ENCODE measurements at regions not wholly inside any gene's neighbourhood (a gene's known extent, or its start where the extent isn't known, plus 50 kb on each side); places are given as distances from the start of the nearest gene placed in this dataset.

- no TSS peak for BruUV-seq (replicated peaks)
- H2BK15ac ChIP-seq (ENCODE audit: low read depth, low read length), result peak overlapping the region; percentile 9; the same call in 2 of the 3 replicates
- no peaks in the 10 kb centered on the region; the same call in 1 of the 2 replicates for H4K20me1 ChIP-seq (ENCODE audit: insufficient read depth, low read length)
- DNase-seq, result no peak
- ChIA-PET POLR2A (ENCODE audit: unreplicated experiment) (no interaction called here), CTCF (interaction anchor here (1.2 to 1.8 kb wide), 3 partner anchors 10 to 34 kb away, joined by 3 to 7 read pairs (median 6); no protein-coding TSS in a partner anchor)
- H2AK9ac ChIP-seq (replicated peaks; ENCODE audit: low read depth, low read length, poor library complexity), result no peak overlapping the region
- peak overlapping the region; percentile 11; the same call in 1 of the 2 replicates for H3K56ac ChIP-seq (ENCODE audit: extremely low read depth, insufficient read depth, low read length)
- peak overlapping the region; percentile 27 for H4K91ac ChIP-seq (ENCODE audit: insufficient read depth, low read depth, low read length)
- no peak for ATAC-seq (ENCODE audit: low read depth)
- H2AK5ac ChIP-seq (ENCODE audit: low read depth, low read length), result peak overlapping the region; percentile 10; the same call in 1 of the 2 replicates
- peaks cover 3% of the 10 kb centered on the region for H3K9me1 ChIP-seq (ENCODE audit: insufficient read depth, low read length)
- H3K27me3 ChIP-seq (ENCODE audit: control insufficient read depth, insufficient read depth, low read length), result no peaks in the 10 kb centered on the region
- peaks cover 16% of the 10 kb centered on the region for H3K4me1 ChIP-seq (ENCODE audit: control insufficient read depth, insufficient read depth, low read length)
- peak overlapping the region; percentile 58 for H2BK120ac ChIP-seq (ENCODE audit: low read depth, low read length)
- H3K23ac ChIP-seq (ENCODE audit: low read depth, low read length), result peak overlapping the region; percentile 34; the same call in 1 of the 2 replicates
- no peak overlapping the region for H4K5ac ChIP-seq (ENCODE audit: low read depth, low read length)
- H2BK20ac ChIP-seq (ENCODE audit: low read depth, low read length), result peak overlapping the region; percentile 68
- peak overlapping the region; percentile 39 for H3K27ac ChIP-seq (ENCODE audit: insufficient read depth, low read length)
- dilution Hi-C loops (cut with HindIII; ENCODE audit: low sequenced_read_pairs, unreplicated experiment), result no loop called here
- peak overlapping the region; percentile 11 to 45; a peak in 3 of 4 replicates for H4K8ac ChIP-seq (ENCODE audit: low read depth in 2 of 2, low read length in 2 of 2)
- no CpG with 5 or more reads among the region's 3 CpGs for WGBS, 2 experiments (ENCODE audit: extremely low coverage in 2 of 2, insufficient read length in 1 of 2)
- no peak overlapping the region for H3K9ac ChIP-seq (ENCODE audit: low read depth, low read length)
- in situ Hi-C loops (cut with MboI; ENCODE audit: low sequenced_read_pairs), result no loop called here
- H3K14ac ChIP-seq (replicated peaks; ENCODE audit: low read depth, low read length), result peak overlapping the region; percentile 15; the same call in 1 of the 2 replicates
- H3K4ac ChIP-seq (ENCODE audit: low read depth, low read length), result peak overlapping the region; percentile 53; the same call in 1 of the 2 replicates
- intact Hi-C loops (cut with micrococcal nuclease), result no loop called here
- H3K18ac ChIP-seq (ENCODE audit: low read depth, low read length), result peak overlapping the region; percentile 42; the same call in 1 of the 2 replicates
- no peak overlapping the region for H3K4me3 ChIP-seq (ENCODE audit: insufficient read depth, low read depth, low read length)
- no peak overlapping the region for H2AFZ ChIP-seq (replicated peaks; ENCODE audit: low read length, poor library complexity)
- H3K9me3 ChIP-seq (ENCODE audit: control insufficient read depth, insufficient read depth, low read length), result no peaks in the 10 kb centered on the region
- peak overlapping the region; percentile 71 for H2BK5ac ChIP-seq (ENCODE audit: low read depth, low read length, poor library complexity, severe bottlenecking)
- no peaks in the 10 kb centered on the region for H3K36me3 ChIP-seq (ENCODE audit: control insufficient read depth, insufficient read depth, low read length)
- no peak for TF ChIP-seq MAFK (IDR thresholded peaks at IDR 0.05; ENCODE audit: low read depth, low read length)
- no peak for TF ChIP-seq MAZ (IDR thresholded peaks at IDR 0.05; ENCODE audit: borderline replicate concordance, low read depth, low read length)
- TF ChIP-seq CHD1 (IDR thresholded peaks at IDR 0.05; ENCODE audit: low read depth, low read length), result no peak
- TF ChIP-seq POLR2A (IDR thresholded peaks at IDR 0.05; ENCODE audit: low read depth, low read length), result no peak
- TF ChIP-seq RCOR1 (IDR thresholded peaks at IDR 0.05; ENCODE audit: insufficient replicate concordance, low read length), result no peak
- no peak for TF ChIP-seq FOS (IDR thresholded peaks at IDR 0.05; ENCODE audit: low read depth, low read length)
- no peak for TF ChIP-seq CEBPB (IDR thresholded peaks at IDR 0.05; ENCODE audit: low read depth, low read length)
- no peak for TF ChIP-seq RAD21 (IDR thresholded peaks at IDR 0.05; ENCODE audit: low read length)
- no peak for TF ChIP-seq USF2 (IDR thresholded peaks at IDR 0.05; ENCODE audit: low read depth, low read length)
- TF ChIP-seq MXI1 (IDR thresholded peaks at IDR 0.05; ENCODE audit: borderline replicate concordance, low read depth, low read length), result no peak
- no peak for TF ChIP-seq NFE2L2 (IDR thresholded peaks at IDR 0.05; ENCODE audit: low read depth, low read length)
- TF ChIP-seq BHLHE40 (IDR thresholded peaks at IDR 0.05; ENCODE audit: low read depth, low read length), result no peak
- TF ChIP-seq RFX5 (IDR thresholded peaks at IDR 0.05; ENCODE audit: low read depth, low read length), result no peak
- TF ChIP-seq CTCF (conservative IDR thresholded peaks at IDR 0.05; ENCODE audit: low read depth, low read length), result no peak
- TF ChIP-seq ELK1 (IDR thresholded peaks at IDR 0.05; ENCODE audit: borderline replicate concordance, low read depth, low read length), result no peak
- TF ChIP-seq SMC3 (IDR thresholded peaks at IDR 0.05; ENCODE audit: low read depth, low read length), result no peak
- H3K79me1 ChIP-seq (ENCODE audit: low read depth in 1 of 2, low read length in 2 of 2), result peaks cover 13 to 32% of the 10 kb centered on the region in 2 experiments
- peak overlapping the region; percentile 38; the same call in 1 of the 2 replicates for H3K4me2 ChIP-seq (ENCODE audit: low read depth, low read length)
Measured at GRCh38 chr5:119302449-119302848, 53.4 kb upstream of the TNFAIP8 start.
